ENCODE measurements at regions not wholly inside any gene's neighbourhood (a gene's known extent, or its start where the extent isn't known, plus 50 kb on each side); places are given as distances from the start of the nearest gene placed in this dataset.

DNA sequence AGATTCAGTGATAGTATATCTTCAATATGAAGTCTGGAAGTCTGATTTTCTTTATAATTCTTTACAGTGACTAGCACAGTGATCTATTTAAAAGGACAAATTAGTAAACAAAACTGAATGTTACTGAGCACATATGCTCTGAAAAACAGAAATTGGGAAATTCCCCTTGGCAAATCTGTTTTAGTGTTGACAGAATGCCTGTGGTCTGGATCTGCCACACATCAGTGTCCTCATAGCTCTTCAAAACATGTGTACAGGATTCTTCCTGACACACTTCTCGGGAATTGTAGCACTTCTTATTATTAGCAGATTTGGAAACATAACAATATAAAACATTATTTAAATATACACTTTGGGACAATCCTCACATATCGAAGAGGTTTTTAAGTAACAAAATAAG, 354.3 kb downstream of the COL12A1 start:
- TF ChIP-seq, protein P1, sequence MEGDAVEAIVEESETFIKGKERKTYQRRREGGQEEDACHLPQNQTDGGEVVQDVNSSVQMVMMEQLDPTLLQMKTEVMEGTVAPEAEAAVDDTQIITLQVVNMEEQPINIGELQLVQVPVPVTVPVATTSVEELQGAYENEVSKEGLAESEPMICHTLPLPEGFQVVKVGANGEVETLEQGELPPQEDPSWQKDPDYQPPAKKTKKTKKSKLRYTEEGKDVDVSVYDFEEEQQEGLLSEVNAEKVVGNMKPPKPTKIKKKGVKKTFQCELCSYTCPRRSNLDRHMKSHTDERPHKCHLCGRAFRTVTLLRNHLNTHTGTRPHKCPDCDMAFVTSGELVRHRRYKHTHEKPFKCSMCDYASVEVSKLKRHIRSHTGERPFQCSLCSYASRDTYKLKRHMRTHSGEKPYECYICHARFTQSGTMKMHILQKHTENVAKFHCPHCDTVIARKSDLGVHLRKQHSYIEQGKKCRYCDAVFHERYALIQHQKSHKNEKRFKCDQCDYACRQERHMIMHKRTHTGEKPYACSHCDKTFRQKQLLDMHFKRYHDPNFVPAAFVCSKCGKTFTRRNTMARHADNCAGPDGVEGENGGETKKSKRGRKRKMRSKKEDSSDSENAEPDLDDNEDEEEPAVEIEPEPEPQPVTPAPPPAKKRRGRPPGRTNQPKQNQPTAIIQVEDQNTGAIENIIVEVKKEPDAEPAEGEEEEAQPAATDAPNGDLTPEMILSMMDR (IDR thresholded peaks at IDR 0.05) = no peak
- TF ChIP-seq POLR2A (IDR thresholded peaks at IDR 0.05) = no peak
